ENCODE measurements at regions not wholly inside any gene's neighbourhood (a gene's known extent, or its start where the extent isn't known, plus 50 kb on each side); places are given as distances from the start of the nearest gene placed in this dataset.

DNA sequence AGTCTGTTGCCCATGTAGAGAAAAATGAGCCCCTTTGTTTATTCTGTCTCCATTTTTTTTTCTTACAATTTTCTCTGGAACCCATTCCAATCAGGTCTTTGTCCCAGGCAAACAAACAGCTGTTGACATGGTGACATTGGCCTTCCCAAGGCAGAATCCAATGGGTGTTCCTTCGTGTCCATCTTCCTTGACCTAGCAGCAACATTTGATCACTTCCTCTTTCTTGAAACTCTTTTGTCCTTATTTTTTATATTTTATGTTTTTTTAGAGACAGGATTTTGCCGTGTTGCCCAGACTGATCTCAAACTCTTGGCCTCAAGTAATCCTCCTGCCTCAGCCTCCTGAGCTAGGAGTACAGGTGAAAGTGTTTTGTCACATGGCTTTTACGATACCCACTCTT, 65.4 kb upstream of the CACNA1E start:
- Mint-ChIP-seq H3K27me3 (ENCODE audit: low read depth) (peaks cover 7% of the 10 kb centered on the region), H3K4me3 (ENCODE audit: unreplicated experiment) (no peak overlapping the region), H3K9me3 (ENCODE audit: low read depth) (no peaks in the 10 kb centered on the region)

DNA sequence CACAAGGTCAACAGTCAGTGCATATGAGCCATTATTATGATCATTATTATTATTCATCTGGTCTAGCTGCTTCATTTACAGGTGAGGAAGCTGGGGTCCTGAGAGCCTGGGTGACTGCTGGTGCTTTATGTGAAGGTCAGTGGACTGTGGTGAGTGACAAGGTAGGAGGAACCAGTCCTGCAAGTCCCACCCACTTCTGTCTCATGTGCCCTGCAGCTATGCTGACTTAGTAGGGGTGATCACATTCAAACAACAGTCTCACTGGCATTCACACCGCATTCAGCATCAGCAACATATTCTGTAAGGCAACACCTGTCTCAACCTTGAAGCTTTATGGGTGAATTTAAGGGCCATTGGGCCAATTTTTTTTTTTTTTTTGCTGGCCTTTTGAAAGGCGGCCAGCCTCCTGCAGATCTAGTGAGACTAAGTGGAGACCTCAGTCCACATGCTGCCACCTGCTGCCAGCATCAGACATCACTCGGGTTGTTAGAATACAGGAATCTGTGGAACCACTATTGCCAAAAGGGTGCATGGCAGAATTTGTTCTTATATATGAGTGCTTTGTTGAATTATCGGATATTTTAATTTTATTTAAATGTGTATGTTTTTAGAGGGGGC, 59.9 kb upstream of the CACNA1E start:
- peaks cover 19% of the 10 kb centered on the region for H3K27me3 Mint-ChIP-seq (ENCODE audit: low read depth)
- DNase-seq (ENCODE audit: low spot score) = no peak

More for the DNA sequence above, 65.4 kb upstream of the CACNA1E start:
- Mint-ChIP-seq H3K36me3 (ENCODE audit: low read depth) (no peaks in the 10 kb centered on the region), H3K4me1 (ENCODE audit: low read depth) (no peaks in the 10 kb centered on the region), H3K27ac (ENCODE audit: unreplicated experiment) (no peak overlapping the region)
- TF ChIP-seq, protein P1, sequence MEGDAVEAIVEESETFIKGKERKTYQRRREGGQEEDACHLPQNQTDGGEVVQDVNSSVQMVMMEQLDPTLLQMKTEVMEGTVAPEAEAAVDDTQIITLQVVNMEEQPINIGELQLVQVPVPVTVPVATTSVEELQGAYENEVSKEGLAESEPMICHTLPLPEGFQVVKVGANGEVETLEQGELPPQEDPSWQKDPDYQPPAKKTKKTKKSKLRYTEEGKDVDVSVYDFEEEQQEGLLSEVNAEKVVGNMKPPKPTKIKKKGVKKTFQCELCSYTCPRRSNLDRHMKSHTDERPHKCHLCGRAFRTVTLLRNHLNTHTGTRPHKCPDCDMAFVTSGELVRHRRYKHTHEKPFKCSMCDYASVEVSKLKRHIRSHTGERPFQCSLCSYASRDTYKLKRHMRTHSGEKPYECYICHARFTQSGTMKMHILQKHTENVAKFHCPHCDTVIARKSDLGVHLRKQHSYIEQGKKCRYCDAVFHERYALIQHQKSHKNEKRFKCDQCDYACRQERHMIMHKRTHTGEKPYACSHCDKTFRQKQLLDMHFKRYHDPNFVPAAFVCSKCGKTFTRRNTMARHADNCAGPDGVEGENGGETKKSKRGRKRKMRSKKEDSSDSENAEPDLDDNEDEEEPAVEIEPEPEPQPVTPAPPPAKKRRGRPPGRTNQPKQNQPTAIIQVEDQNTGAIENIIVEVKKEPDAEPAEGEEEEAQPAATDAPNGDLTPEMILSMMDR (IDR thresholded peaks at IDR 0.05) = no peak
- no peak for DNase-seq (ENCODE audit: low spot score)

DNA sequence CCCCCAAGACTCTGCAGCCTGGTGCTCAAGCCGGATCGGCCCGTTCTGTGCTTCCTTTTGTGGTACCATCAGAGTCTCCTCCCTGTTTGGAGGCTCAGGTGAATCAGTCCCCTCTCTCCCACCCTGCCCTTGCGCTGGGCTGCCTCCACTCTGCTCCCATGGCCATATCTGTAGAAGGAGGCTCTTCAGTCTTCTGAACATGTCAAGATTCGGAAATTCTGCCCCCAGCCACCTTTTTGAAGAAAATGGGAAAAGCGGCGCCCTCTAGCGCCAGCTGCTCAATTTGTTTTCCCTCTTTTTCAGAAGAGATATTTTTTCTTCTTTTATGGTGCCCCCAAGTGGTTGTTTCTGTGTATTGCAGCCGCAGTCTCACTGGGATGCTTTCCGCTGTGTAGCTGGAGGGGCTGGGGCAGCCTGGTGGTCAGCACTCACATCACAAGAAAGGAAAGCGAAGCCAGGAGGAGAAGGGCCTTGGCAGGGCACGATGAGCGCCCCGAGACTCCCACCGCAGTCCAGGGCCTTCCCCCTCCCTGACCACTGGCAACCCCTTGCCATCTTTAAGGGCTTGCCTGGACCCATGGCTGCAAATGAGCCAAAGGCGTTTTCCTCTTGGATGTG, 58.4 kb upstream of the CACNA1E start:
- TF ChIP-seq, protein P1 (IDR thresholded peaks at IDR 0.05) = peak; percentile 97
- Mint-ChIP-seq H3K4me1 (ENCODE audit: low read depth) (no peaks in the 10 kb centered on the region), H3K27ac (ENCODE audit: unreplicated experiment) (no peak overlapping the region), H3K9me3 (ENCODE audit: low read depth) (no peaks in the 10 kb centered on the region), H3K27me3 (ENCODE audit: low read depth) (peaks cover 24% of the 10 kb centered on the region), H3K36me3 (ENCODE audit: low read depth) (no peaks in the 10 kb centered on the region), H3K4me3 (ENCODE audit: unreplicated experiment) (no peak overlapping the region)
- DNase-seq (ENCODE audit: low spot score) = no peak

More for the DNA sequence above, 59.9 kb upstream of the CACNA1E start:
- TF ChIP-seq, protein P1 (IDR thresholded peaks at IDR 0.05) = peak; percentile 60
- no peaks in the 10 kb centered on the region for H3K9me3 Mint-ChIP-seq (ENCODE audit: low read depth)
- H3K4me1 Mint-ChIP-seq (ENCODE audit: low read depth) = no peaks in the 10 kb centered on the region
- no peak overlapping the region for H3K4me3 Mint-ChIP-seq (ENCODE audit: unreplicated experiment)
- no peaks in the 10 kb centered on the region for H3K36me3 Mint-ChIP-seq (ENCODE audit: low read depth)
- H3K27ac Mint-ChIP-seq (ENCODE audit: unreplicated experiment) = no peak overlapping the region

DNA sequence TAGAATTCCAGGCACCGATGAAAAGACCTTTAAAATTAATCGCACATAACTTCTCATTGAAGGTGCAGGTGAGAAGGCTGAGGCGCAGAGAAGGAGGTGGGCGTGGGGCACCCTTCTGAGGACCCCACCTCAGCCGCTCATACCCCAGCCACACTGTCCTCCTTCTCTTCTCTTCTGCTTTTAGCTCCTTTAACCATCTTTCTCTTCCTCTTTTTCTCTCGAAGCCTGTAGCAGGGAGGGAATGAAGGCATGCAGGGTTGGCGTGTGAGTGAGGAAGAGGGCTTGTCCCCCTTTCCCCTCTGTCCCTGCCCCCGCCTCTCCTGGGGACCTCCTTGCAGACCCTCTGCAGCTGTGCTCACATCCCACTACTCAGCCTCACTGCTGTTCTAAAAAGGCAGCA, 57.8 kb upstream of the CACNA1E start:
- TF ChIP-seq, protein P1 (IDR thresholded peaks at IDR 0.05) = no peak
- H3K27me3 Mint-ChIP-seq (ENCODE audit: low read depth) = peaks cover 25% of the 10 kb centered on the region
- H3K27ac Mint-ChIP-seq (ENCODE audit: unreplicated experiment) = no peak overlapping the region
- H3K9me3 Mint-ChIP-seq (ENCODE audit: low read depth) = no peaks in the 10 kb centered on the region
- no peak overlapping the region for H3K4me3 Mint-ChIP-seq (ENCODE audit: unreplicated experiment)
- DNase-seq (ENCODE audit: low spot score) = no peak
- H3K4me1 Mint-ChIP-seq (ENCODE audit: low read depth) = no peaks in the 10 kb centered on the region
- H3K36me3 Mint-ChIP-seq (ENCODE audit: low read depth) = no peaks in the 10 kb centered on the region

DNA sequence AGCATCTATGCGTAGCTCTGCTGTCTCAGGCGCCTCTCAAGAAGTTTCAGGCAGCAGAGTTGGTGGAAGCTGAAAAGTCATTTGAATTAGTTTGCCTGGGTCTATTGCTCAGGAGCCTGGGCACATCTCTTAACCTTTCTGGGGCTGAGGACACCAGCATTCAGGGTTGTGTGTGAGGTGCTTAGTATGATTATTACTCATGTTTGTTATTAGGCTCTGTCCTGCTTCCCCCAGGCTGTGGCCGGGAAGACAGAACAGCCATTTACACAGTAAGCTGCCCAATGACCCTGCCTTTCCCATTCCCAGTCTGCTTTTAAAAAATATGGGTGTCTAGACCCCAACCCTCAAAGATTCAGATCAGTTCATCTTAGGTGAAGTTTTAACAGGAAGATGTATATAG, 53.9 kb upstream of the CACNA1E start:
- Mint-ChIP-seq H3K27me3 (ENCODE audit: low read depth) (peaks cover 25% of the 10 kb centered on the region), H3K36me3 (ENCODE audit: low read depth) (no peaks in the 10 kb centered on the region), H3K27ac (ENCODE audit: unreplicated experiment) (no peak overlapping the region), H3K9me3 (ENCODE audit: low read depth) (no peaks in the 10 kb centered on the region), H3K4me1 (ENCODE audit: low read depth) (no peaks in the 10 kb centered on the region), H3K4me3 (ENCODE audit: unreplicated experiment) (no peak overlapping the region)
- DNase-seq (ENCODE audit: low spot score) = no peak
- TF ChIP-seq, protein P1 (IDR thresholded peaks at IDR 0.05) = no peak

Measured in chondrocyte (in vitro differentiated cells).